ENCODE measurements at regions not wholly inside any gene's neighbourhood (a gene's known extent, or its start where the extent isn't known, plus 50 kb on each side); places are given as distances from the start of the nearest gene placed in this dataset.

- TF ChIP-seq ZNF274 (IDR thresholded peaks at IDR 0.05; ENCODE audit: low read depth, low read length), result no peak
Measured at GRCh38 chr5:130955041-130955440, 210.0 kb downstream of the HINT1 start.

DNA sequence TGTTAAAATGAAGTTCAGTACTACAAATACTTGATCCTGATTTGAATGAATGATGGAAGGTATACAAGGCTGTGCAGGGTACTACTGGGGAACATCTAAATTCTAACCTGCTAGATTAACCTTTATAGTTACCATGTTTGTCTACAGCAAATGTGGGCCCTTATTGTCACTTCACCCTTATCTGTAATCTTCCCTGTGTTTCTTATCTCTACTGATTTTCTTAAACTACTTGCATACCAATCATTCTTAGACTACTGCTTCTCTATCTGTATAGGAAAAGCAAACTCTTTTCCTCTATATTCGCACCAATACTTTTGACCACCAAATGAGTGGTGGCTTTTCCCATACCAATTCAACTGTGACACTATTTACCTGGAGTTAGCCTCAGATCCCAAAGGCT is 210.7 kb downstream of the HINT1 start:
- H3K4me3 ChIP-seq (replicated peaks in 1 of 2; ENCODE audit: low read depth in 1 of 2, low read length in 2 of 2), result no peak overlapping the region
- no peaks in the 10 kb centered on the region for H3K9me2 ChIP-seq (ENCODE audit: insufficient read depth)
- no peaks in the 10 kb centered on the region for H3K79me2 ChIP-seq (ENCODE audit: insufficient read depth, low read length)
- H3K4me2 ChIP-seq (ENCODE audit: low read length), result no peak overlapping the region
- ATAC-seq (no peak), DNase-seq (ENCODE audit: low read depth, low spot score) (no peak)
- H3K27me3 ChIP-seq (ENCODE audit: insufficient read depth, low read length), result no peaks in the 10 kb centered on the region
- ChIA-PET RAD21 (ENCODE audit: low non-redundant PET in 1 of 2, low total read pairs in 2 of 2, uncharacterized antibody in 2 of 2, unreplicated experiment in 2 of 2) (no interaction called here), CTCF (no interaction called here), POLR2A (no interaction called here)
- H3K9ac ChIP-seq (ENCODE audit: low read length), result no peak overlapping the region
- BruUV-seq (replicated peaks), result no TSS peak
- H3K27ac ChIP-seq (ENCODE audit: low read depth, low read length), result no peak overlapping the region
- H3K9me3 ChIP-seq (ENCODE audit: control insufficient read depth in 1 of 2, insufficient read depth in 1 of 2, low read depth in 1 of 2, low read length in 2 of 2), result no peaks in the 10 kb centered on the region
- intact Hi-C loops (cut with micrococcal nuclease), result no loop called here
- no peaks in the 10 kb centered on the region for H3K36me3 ChIP-seq (ENCODE audit: control insufficient read depth in 1 of 2, insufficient read depth in 2 of 2, low read length in 2 of 2)
- H3K4me1 ChIP-seq (ENCODE audit: control insufficient read depth in 1 of 2, insufficient read depth in 2 of 2, low read length in 2 of 2), result no peaks in the 10 kb centered on the region
- no peak for TF ChIP-seq ZBTB33 (IDR thresholded peaks at IDR 0.05; ENCODE audit: extremely low read depth, insufficient replicate concordance, low read length)
- no peak overlapping the region for H2AFZ ChIP-seq (ENCODE audit: low read depth, low read length, poor library complexity, severe bottlenecking)
- no peaks in the 10 kb centered on the region for H4K20me1 ChIP-seq (ENCODE audit: insufficient read depth)

More at GRCh38 chr5:130955041-130955440, 210.0 kb downstream of the HINT1 start:
- Histone ChIP-seq H3K4me2 (ENCODE audit: low read length) (no peak overlapping the region), H3K4me3 (replicated peaks in 1 of 2; ENCODE audit: low read depth in 1 of 2, low read length in 2 of 2) (no peak overlapping the region), H4K20me1 (ENCODE audit: insufficient read depth) (no peaks in the 10 kb centered on the region), H3K79me2 (ENCODE audit: insufficient read depth, low read length) (no peaks in the 10 kb centered on the region), H3K4me1 (ENCODE audit: control insufficient read depth in 1 of 2, insufficient read depth in 2 of 2, low read length in 2 of 2) (no peaks in the 10 kb centered on the region), H3K9ac (ENCODE audit: low read length) (no peak overlapping the region), H3K9me3 (ENCODE audit: control insufficient read depth in 1 of 2, insufficient read depth in 1 of 2, low read depth in 1 of 2, low read length in 2 of 2) (no peaks in the 10 kb centered on the region), H3K27ac (ENCODE audit: low read depth, low read length) (no peak overlapping the region), H3K27me3 (ENCODE audit: insufficient read depth, low read length) (no peaks in the 10 kb centered on the region), H2AFZ (ENCODE audit: low read depth, low read length, poor library complexity, severe bottlenecking) (no peak overlapping the region), H3K9me2 (ENCODE audit: insufficient read depth) (no peaks in the 10 kb centered on the region), H3K36me3 (ENCODE audit: control insufficient read depth in 1 of 2, insufficient read depth in 2 of 2, low read length in 2 of 2) (no peaks in the 10 kb centered on the region)
- DNase-seq (ENCODE audit: low read depth, low spot score) (no peak), ATAC-seq (no peak)
- no TSS peak for BruUV-seq (replicated peaks)
- ChIA-PET CTCF (no interaction called here), RAD21 (ENCODE audit: low non-redundant PET in 1 of 2, low total read pairs in 2 of 2, uncharacterized antibody in 2 of 2, unreplicated experiment in 2 of 2) (no interaction called here), POLR2A (no interaction called here)
- intact Hi-C loops (cut with micrococcal nuclease), result no loop called here

Measured in HCT116 (cell line).